Middle frontal gyrus (tissue), 1 donor: ENCODE measurements at regions not wholly inside any gene's neighbourhood (a gene's known extent, or its start where the extent isn't known, plus 50 kb on each side); places are given as distances from the start of the nearest gene placed in this dataset.

Experiments
- DNase-seq: peaks from one replicate; pipeline ENCODE4 v3.0.0-alpha.2; 2015; ENCODE audit warnings: low spot score; ENCODE audit errors: extremely low spot score

GRCh38 chr5:104821606-104822005, 1259.0 kb upstream of the NUDT12 start:
- DNase-seq, result no peak

GRCh38 chr5:104817127-104817526, 1254.5 kb upstream of the NUDT12 start:
- DNase-seq, result no peak

- no peak for DNase-seq
These were observed 1252.6 kb upstream of the NUDT12 start for GRCh38 chr5:104815212-104815611.

- no peak for DNase-seq
These were observed 1238.0 kb upstream of the NUDT12 start for GRCh38 chr5:104800440-104801048.

GRCh38 chr5:104793755-104794080, 1231.1 kb upstream of the NUDT12 start:
- no peak for DNase-seq

- no peak for DNase-seq
These were observed 1230.6 kb upstream of the NUDT12 start for GRCh38 chr5:104793031-104793754.

GRCh38 chr5:104789366-104789765, 1226.8 kb upstream of the NUDT12 start:
- DNase-seq, result no peak

- no peak for DNase-seq
These were observed 1222.5 kb upstream of the NUDT12 start for GRCh38 chr5:104785097-104785496.

- no peak for DNase-seq
These were observed 1211.8 kb upstream of the NUDT12 start for GRCh38 chr5:104774372-104774771.

- no peak for DNase-seq
These were observed 1201.6 kb upstream of the NUDT12 start for GRCh38 chr5:104764197-104764596.

- DNase-seq, result no peak
These were observed 1200.6 kb upstream of the NUDT12 start for GRCh38 chr5:104763216-104763615.

GRCh38 chr5:104757915-104758314, 1195.3 kb upstream of the NUDT12 start:
- no peak for DNase-seq

GRCh38 chr5:104755806-104756205, 1193.2 kb upstream of the NUDT12 start:
- no peak for DNase-seq

- no peak for DNase-seq
These were observed 1191.9 kb upstream of the NUDT12 start for GRCh38 chr5:104754311-104754995.

- DNase-seq, result no peak
These were observed 1189.4 kb upstream of the NUDT12 start for GRCh38 chr5:104751969-104752368.

GRCh38 chr5:104739905-104740304, 1177.3 kb upstream of the NUDT12 start:
- DNase-seq, result no peak

GRCh38 chr5:104739503-104739902, 1176.9 kb upstream of the NUDT12 start:
- DNase-seq, result no peak

- DNase-seq, result no peak
These were observed 1173.5 kb upstream of the NUDT12 start for GRCh38 chr5:104736073-104736472.

GRCh38 chr5:104734046-104734445, 1171.5 kb upstream of the NUDT12 start:
- no peak for DNase-seq

- no peak for DNase-seq
These were observed 1170.6 kb upstream of the NUDT12 start for GRCh38 chr5:104733063-104733669.

GRCh38 chr5:104731331-104731730, 1168.7 kb upstream of the NUDT12 start:
- no peak for DNase-seq

- no peak for DNase-seq
These were observed 1145.4 kb upstream of the NUDT12 start for GRCh38 chr5:104708027-104708426.
